ENCODE measurements at regions not wholly inside any gene's neighbourhood (a gene's known extent, or its start where the extent isn't known, plus 50 kb on each side); places are given as distances from the start of the nearest gene placed in this dataset.

- Histone ChIP-seq H3K4me2 (ENCODE audit: low read depth, low read length) (no peak overlapping the region), H3K9ac (ENCODE audit: low read depth, low read length) (no peak overlapping the region), H2BK20ac (ENCODE audit: low read depth, low read length) (no peak overlapping the region), H2BK15ac (ENCODE audit: low read depth, low read length) (no peak overlapping the region), H3K79me1 (ENCODE audit: low read depth in 1 of 2, low read length in 2 of 2) (no peaks in the 10 kb centered on the region), H3K23ac (ENCODE audit: low read depth, low read length) (no peak overlapping the region), H3K27me3 (ENCODE audit: control insufficient read depth, insufficient read depth, low read length) (no peaks in the 10 kb centered on the region), H2AK5ac (ENCODE audit: low read depth, low read length) (no peak overlapping the region), H3K9me3 (ENCODE audit: control insufficient read depth, insufficient read depth, low read length) (no peaks in the 10 kb centered on the region), H3K4me1 (ENCODE audit: control insufficient read depth, insufficient read depth, low read length) (no peaks in the 10 kb centered on the region), H2AK9ac (replicated peaks; ENCODE audit: low read depth, low read length, poor library complexity) (no peak overlapping the region), H3K27ac (ENCODE audit: insufficient read depth, low read length) (no peak overlapping the region), H3K9me1 (ENCODE audit: insufficient read depth, low read length) (no peaks in the 10 kb centered on the region), H4K91ac (ENCODE audit: insufficient read depth, low read depth, low read length) (no peak overlapping the region), H4K5ac (ENCODE audit: low read depth, low read length) (no peak overlapping the region), H2AFZ (replicated peaks; ENCODE audit: low read length, poor library complexity) (no peak overlapping the region), H4K20me1 (ENCODE audit: insufficient read depth, low read length) (no peaks in the 10 kb centered on the region), H3K4me3 (ENCODE audit: insufficient read depth, low read depth, low read length) (no peak overlapping the region), H4K8ac (ENCODE audit: low read depth in 2 of 2, low read length in 2 of 2) (no peak overlapping the region), H2BK120ac (ENCODE audit: low read depth, low read length) (no peak overlapping the region), H3K14ac (replicated peaks; ENCODE audit: low read depth, low read length) (no peak overlapping the region), H3K56ac (ENCODE audit: extremely low read depth, insufficient read depth, low read length) (no peak overlapping the region), H3K4ac (ENCODE audit: low read depth, low read length) (no peak overlapping the region), H3K36me3 (ENCODE audit: control insufficient read depth, insufficient read depth, low read length) (no peaks in the 10 kb centered on the region), H2BK5ac (ENCODE audit: low read depth, low read length, poor library complexity, severe bottlenecking) (no peak overlapping the region), H3K18ac (ENCODE audit: low read depth, low read length) (no peak overlapping the region)
- WGBS, 2 experiments (ENCODE audit: extremely low coverage in 2 of 2, insufficient read length in 1 of 2), result no CpG with 5 or more reads among the region's 4 CpGs
- ATAC-seq (ENCODE audit: low read depth), result no peak
- no TSS peak for BruUV-seq (replicated peaks)
- ChIA-PET CTCF (no interaction called here), POLR2A (ENCODE audit: unreplicated experiment) (no interaction called here)
- TF ChIP-seq USF2 (IDR thresholded peaks at IDR 0.05; ENCODE audit: low read depth, low read length) (no peak), NFE2L2 (IDR thresholded peaks at IDR 0.05; ENCODE audit: low read depth, low read length) (no peak), RFX5 (IDR thresholded peaks at IDR 0.05; ENCODE audit: low read depth, low read length) (no peak), CHD1 (IDR thresholded peaks at IDR 0.05; ENCODE audit: low read depth, low read length) (no peak), ELK1 (IDR thresholded peaks at IDR 0.05; ENCODE audit: borderline replicate concordance, low read depth, low read length) (no peak), CTCF (conservative IDR thresholded peaks at IDR 0.05; ENCODE audit: low read depth, low read length) (no peak), RCOR1 (IDR thresholded peaks at IDR 0.05; ENCODE audit: insufficient replicate concordance, low read length) (no peak), SMC3 (IDR thresholded peaks at IDR 0.05; ENCODE audit: low read depth, low read length) (no peak), MAFK (IDR thresholded peaks at IDR 0.05; ENCODE audit: low read depth, low read length) (no peak)
- intact Hi-C loops (cut with micrococcal nuclease), result no loop called here
- DNase-seq, result no peak
- in situ Hi-C loops (cut with MboI; ENCODE audit: low sequenced_read_pairs), result no loop called here
- dilution Hi-C loops (cut with HindIII; ENCODE audit: low sequenced_read_pairs, unreplicated experiment), result no loop called here
Observed at GRCh38 chr4:111955001-111955400, 190.3 kb upstream of the FAM241A start.

All from IMR-90 (cell line).